HG02840 (cell line): ENCODE measurements at regions not wholly inside any gene's neighbourhood (a gene's known extent, or its start where the extent isn't known, plus 50 kb on each side); places are given as distances from the start of the nearest gene placed in this dataset.

Experiments used
- ATAC-seq: cut with Tn5 transposase; IDR thresholded peaks from one replicate; pipeline ENCODE4 v1.9.1; 2021; ENCODE audit warnings: mild to moderate bottlenecking, moderate library complexity, moderate number of reproducible peaks; ENCODE audit not compliant: unreplicated experiment, low FRiP score

DNA sequence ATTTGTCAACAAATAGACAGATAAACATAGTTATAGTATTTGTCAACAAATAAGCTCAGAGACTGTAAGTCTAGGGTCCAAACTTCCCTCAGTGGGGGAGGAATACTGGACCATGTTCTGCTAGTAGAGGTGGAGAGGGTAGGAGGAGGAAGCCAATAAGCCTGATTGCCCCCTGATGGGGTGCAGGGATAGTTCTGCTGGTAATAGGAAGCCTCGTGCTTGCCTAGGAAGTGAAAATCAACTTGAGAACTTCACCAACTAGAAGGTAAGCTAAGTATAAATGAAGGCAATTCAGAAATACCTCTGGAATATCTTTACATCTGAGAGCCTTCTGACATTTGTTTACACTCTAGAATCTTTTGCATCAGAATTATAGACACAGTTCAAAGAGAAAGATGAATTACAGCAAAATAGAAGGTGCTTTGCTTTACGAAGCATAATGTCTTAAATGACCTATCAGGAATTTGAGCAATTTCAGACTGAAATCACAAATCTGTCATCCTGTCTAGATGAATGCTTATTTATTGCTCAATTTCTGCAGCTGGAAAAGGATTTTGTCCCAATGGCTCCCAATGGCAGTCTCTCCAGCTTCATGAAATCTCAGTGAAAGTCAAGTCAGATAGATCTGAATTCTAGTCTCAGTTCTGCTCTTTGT lies 225.6 kb upstream of the TBC1D5 start:
- no peak for ATAC-seq

- ATAC-seq, result no peak
Observed at GRCh38 chr3:17967111-17967510, 224.7 kb upstream of the TBC1D5 start.

DNA sequence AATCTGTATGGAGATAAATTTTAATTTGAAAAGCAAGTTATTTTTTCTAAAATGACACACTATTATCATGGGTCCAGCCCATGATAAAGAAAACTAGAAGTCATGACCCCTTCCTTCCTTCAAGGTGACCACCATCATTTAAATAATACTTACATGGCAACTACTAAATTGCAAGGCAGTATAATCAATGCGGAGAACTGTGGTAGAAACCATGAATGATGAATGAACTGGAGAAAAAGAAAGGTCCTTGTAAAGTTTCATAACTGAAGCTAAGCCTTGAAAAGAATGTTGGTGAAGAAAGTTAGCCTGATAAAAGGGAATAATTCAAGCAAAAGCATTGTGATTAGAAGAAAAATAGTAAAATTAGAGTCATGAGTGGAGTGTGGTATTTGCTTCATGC lies 222.9 kb upstream of the TBC1D5 start:
- no peak for ATAC-seq

DNA sequence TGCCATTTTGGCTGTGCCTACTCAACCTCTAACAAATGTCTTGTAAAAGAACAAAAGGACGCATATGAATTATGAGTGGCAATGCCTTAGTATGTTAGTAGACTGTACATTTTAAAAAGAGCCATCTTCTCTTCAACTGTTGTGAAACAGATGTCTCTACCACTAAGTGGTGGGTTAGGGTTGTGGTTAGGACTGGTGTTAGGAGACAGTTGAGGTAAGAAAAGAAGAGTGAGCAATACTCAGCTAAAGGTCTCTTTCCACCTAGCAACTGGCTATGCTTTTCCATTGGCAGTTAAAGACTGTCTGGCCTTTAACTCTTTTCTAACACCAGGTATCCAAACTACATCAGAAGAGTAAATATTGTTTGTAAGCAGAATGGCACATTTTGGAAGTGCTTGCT lies 221.7 kb upstream of the TBC1D5 start:
- ATAC-seq, result no peak

GRCh38 chr3:17955411-17955810 lies 213.0 kb upstream of the TBC1D5 start:
- ATAC-seq, result no peak

DNA sequence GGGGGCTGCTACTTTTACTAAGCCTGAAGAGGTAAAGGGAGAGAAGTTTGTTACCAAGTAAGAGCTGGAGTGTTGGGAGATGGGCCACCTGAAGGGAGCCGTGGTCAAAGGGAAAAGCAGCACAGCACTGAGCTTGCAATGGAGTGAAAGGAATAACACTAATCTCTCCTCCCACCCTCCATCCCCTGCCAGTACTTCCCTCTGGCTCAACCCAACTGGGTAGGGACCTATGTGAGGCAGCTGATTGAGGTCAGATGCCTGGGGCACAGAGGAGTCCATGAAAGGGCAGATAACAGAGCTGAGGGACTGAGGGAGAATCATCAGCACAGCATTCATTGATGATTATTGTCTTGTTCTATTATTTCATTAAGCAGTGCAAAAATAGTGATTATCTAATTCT lies 212.4 kb upstream of the TBC1D5 start:
- ATAC-seq, result no peak

DNA sequence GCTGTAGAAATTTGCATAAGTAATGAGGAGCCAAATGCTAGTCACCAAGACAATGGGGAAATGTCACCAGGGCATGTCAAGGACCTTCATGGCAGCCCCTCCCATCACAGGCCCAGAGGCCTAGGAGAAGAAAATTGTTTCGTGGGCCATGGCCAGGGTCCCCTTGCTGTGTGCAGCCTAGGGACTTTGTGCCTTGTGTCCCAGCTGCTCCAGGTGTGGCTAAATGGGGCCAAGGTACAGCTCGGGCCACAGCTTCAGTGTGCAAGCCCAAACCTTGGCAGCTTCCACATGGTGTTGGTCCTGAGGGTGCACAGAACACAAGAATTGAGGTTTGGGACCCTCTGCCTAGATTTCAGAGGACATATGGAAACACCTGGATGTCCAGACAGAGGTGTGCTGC lies 208.8 kb upstream of the TBC1D5 start:
- no peak for ATAC-seq

- ATAC-seq, result no peak
Observed at GRCh38 chr3:17949101-17949500, 206.7 kb upstream of the TBC1D5 start.

DNA sequence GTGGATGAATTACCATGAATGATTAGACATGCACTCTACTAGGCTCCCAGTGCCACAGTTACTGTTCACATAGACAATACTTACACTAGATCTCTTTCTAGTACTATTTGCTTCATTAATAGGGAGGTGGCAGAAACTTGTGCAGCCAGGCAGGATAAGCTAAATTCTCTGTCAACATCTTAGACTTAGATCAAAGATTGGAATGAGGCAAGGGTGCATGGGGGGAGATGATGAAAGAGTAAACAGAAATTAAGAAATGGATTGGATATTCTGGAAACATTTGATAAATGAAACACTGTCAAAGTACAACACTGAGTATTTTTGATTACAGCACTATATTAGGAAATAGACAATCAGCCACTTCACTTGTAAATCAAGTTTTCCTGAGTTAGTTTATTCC lies 205.4 kb upstream of the TBC1D5 start:
- no peak for ATAC-seq

GRCh38 chr3:17946619-17947018 lies 204.2 kb upstream of the TBC1D5 start:
- no peak for ATAC-seq

GRCh38 chr3:17945799-17946399 lies 203.5 kb upstream of the TBC1D5 start:
- ATAC-seq, result no peak

GRCh38 chr3:17945018-17945798 lies 202.8 kb upstream of the TBC1D5 start:
- no peak for ATAC-seq

DNA sequence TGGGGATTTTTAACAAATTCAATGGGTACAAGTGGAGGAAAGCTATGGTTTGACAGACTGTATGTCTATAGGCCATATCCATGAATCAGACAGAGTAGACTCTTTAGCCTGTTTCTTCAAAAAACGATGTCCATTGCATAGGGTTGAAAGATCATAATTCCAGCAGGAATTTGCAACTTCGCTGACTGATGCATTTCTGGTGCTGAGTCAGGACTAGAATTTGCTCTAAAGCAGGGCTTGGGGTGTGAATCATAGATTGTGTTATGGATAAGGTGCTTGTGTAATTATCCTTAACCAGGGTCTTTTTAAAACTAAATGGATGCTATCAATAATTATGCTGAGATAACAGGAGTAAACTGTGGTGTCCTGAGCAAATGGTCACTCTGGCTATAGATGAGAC lies 200.4 kb upstream of the TBC1D5 start:
- no peak for ATAC-seq

GRCh38 chr3:17941766-17942165 lies 199.3 kb upstream of the TBC1D5 start:
- no peak for ATAC-seq

DNA sequence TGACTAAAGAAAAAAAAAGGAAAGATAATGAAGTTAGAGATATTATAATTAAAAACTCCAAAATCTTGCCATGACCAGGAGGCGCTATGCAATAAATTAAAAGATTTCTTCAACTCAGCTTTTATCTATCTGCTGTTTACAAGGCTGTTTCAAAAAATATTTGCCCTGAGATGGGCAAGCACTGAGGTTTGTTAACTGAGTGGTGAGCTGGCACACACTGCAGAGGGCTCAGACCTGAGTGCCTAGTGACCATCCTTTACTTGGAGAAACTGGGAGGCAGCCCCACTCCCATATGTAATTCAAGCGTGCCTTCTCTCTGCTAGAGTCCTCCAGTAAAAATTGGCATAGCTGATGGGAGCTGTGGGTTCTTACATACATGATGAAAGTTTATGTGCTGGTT lies 198.7 kb upstream of the TBC1D5 start:
- ATAC-seq, result no peak

GRCh38 chr3:17939157-17939556 lies 196.7 kb upstream of the TBC1D5 start:
- no peak for ATAC-seq

DNA sequence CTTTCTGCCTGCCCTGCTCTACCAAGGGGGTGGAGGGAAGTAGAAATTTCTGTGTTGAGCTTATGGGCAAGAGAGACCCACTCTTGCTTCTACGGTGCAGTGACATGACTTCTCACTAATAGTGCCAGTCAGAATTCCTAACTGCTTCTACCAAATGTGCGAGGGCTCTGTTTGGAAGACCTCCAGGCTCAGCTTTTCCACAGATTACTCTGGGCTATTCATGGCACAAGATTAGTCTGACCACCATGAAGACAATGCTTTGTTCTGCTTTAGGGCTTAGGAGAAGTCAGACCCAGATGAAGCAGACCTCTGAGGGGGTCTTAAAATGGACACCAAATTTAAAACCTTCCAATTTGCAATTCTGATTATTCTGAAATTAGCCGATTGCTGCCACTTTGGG lies 195.9 kb upstream of the TBC1D5 start:
- ATAC-seq, result no peak

DNA sequence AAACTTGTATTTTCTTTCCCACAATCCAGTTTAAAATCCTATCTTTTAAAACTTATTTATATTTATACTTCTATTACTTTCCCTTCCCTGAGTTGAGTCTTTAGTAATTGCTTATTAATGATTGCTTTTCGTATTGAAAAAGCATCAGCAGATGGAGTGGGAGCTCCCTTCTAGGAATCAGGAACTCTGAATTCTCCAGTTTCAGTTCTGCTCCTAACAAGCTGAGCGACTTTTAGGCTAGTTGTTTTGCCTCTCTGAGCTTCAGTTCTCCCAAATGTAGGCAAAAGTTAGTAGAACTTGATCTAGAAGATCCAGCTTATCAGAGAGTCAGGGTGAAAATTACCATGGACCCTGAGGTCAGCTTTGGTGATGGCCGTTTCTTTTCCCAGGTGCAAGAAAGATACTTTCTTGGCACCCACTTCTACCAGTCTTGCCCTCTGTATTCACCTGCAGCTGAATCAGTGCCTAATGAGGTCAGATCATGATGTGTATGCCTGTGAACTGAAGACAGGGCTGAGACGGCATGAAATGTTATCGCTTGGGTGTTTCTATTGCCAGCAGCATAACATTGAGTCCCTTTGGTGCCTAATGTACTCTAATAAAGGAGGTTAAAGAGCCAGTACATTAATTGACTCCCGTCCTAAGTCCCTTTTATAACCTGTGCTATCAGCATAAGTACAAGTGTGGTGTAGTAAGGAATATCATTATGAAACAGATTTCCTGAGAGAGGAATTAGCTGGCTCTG lies 194.5 kb upstream of the TBC1D5 start:
- no peak for ATAC-seq

- no peak for ATAC-seq
Observed at GRCh38 chr3:17935222-17935621, 192.8 kb upstream of the TBC1D5 start.

GRCh38 chr3:17932136-17932771 lies 189.8 kb upstream of the TBC1D5 start:
- ATAC-seq, result no peak

DNA sequence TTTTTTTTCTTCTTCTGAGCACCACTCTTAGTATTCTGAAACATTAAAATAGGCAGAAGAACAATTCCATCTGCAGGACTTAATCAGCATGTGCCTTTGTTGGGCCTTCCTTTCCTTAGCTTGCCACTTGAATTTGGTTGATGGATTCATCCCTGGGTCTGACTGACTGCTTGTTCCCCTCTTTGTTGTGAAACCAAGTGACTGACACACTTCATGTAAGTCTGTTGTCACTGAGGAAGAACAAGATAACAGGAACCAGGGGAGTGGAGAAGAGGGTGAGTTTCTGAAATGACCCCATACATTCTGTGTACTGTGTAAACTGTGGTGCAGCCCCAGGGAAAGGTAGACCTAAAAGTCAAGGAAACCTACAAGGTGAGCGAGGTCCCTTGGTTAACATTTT lies 188.7 kb upstream of the TBC1D5 start:
- no peak for ATAC-seq
